HL-60 (cell line): ENCODE measurements at regions not wholly inside any gene's neighbourhood (a gene's known extent, or its start where the extent isn't known, plus 50 kb on each side); places are given as distances from the start of the nearest gene placed in this dataset.

ENCODE experiments used
- POLR2AphosphoS5 ChIP-seq: IDR thresholded peaks from 2 replicates; pipeline ENCODE4 v1.6.1; 2012; ENCODE audit warnings: low read depth
- TF ChIP-seq, protein P1 (sequence below): IDR thresholded peaks from one replicate; pipeline ENCODE4 v1.5.1; 2011; ENCODE audit warnings: low read length, control low read depth, inconsistent platforms; ENCODE audit not compliant: insufficient read depth

DNA sequence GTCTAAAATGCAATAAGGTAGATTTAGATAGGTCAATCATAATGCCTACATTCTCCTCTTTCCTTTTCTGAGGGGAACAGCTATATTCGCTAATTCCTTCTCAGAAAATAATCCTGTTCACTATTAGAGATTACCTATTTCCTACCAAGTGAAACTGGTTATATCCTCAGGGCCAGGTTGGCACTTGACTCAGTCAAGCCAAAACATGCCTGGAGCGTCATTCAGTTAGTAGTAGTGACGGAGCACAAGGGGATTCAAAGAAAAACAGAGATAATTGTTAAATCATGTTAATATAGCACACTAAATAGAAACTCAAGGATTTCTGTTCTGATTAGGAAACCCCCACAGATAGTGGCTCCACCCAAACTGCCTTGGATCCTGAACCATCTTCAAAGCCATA lies 515.4 kb upstream of the PTPRD start:
- TF ChIP-seq, protein P1, sequence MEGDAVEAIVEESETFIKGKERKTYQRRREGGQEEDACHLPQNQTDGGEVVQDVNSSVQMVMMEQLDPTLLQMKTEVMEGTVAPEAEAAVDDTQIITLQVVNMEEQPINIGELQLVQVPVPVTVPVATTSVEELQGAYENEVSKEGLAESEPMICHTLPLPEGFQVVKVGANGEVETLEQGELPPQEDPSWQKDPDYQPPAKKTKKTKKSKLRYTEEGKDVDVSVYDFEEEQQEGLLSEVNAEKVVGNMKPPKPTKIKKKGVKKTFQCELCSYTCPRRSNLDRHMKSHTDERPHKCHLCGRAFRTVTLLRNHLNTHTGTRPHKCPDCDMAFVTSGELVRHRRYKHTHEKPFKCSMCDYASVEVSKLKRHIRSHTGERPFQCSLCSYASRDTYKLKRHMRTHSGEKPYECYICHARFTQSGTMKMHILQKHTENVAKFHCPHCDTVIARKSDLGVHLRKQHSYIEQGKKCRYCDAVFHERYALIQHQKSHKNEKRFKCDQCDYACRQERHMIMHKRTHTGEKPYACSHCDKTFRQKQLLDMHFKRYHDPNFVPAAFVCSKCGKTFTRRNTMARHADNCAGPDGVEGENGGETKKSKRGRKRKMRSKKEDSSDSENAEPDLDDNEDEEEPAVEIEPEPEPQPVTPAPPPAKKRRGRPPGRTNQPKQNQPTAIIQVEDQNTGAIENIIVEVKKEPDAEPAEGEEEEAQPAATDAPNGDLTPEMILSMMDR = no peak
- no peak for TF ChIP-seq POLR2AphosphoS5
